ENCODE measurements at regions not wholly inside any gene's neighbourhood (a gene's known extent, or its start where the extent isn't known, plus 50 kb on each side); places are given as distances from the start of the nearest gene placed in this dataset.

DNA sequence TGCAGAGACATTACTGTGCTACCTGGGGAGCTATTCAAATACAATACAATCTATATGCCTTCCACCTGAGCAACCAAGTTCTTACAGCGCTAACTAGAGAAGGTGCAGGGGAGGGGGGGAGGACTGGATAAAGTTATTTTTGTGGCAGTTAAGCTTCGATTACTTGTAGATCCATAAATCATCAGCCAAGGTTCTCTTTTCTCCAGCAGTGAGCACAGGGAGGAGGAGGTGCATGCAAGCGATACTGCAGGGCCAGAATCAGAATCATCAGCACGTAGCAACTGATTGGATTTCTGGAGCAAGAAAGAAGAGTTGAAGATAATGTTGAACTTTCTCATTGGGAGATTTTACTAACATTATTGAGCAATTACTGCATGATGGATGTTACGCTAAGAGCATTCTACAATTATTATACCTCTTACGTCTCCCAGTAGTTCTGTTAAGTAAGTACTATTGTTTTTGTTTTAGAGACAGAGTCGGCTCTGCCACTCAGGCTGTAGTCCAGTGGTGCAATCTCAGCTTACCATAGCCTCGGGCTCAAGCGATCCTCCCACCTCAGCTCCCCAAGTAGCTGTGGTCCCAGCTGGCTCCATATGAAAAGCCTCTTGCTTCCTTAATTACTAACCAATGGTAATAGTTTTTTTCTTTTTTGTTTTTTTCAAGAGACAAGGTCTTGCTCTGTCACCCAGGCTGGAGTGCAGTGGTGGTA lies 74.6 kb upstream of the EEA1 start:
- TF ChIP-seq, protein P1, sequence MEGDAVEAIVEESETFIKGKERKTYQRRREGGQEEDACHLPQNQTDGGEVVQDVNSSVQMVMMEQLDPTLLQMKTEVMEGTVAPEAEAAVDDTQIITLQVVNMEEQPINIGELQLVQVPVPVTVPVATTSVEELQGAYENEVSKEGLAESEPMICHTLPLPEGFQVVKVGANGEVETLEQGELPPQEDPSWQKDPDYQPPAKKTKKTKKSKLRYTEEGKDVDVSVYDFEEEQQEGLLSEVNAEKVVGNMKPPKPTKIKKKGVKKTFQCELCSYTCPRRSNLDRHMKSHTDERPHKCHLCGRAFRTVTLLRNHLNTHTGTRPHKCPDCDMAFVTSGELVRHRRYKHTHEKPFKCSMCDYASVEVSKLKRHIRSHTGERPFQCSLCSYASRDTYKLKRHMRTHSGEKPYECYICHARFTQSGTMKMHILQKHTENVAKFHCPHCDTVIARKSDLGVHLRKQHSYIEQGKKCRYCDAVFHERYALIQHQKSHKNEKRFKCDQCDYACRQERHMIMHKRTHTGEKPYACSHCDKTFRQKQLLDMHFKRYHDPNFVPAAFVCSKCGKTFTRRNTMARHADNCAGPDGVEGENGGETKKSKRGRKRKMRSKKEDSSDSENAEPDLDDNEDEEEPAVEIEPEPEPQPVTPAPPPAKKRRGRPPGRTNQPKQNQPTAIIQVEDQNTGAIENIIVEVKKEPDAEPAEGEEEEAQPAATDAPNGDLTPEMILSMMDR (conservative IDR thresholded peaks at IDR 0.05; ENCODE audit: low read depth, low read length): no peak
- no peak for TF ChIP-seq EZH2 (IDR thresholded peaks at IDR 0.05; ENCODE audit: borderline replicate concordance, low read depth, low read length, poor library complexity, severe bottlenecking)
